ENCODE measurements at regions not wholly inside any gene's neighbourhood (a gene's known extent, or its start where the extent isn't known, plus 50 kb on each side); places are given as distances from the start of the nearest gene placed in this dataset.

DNA sequence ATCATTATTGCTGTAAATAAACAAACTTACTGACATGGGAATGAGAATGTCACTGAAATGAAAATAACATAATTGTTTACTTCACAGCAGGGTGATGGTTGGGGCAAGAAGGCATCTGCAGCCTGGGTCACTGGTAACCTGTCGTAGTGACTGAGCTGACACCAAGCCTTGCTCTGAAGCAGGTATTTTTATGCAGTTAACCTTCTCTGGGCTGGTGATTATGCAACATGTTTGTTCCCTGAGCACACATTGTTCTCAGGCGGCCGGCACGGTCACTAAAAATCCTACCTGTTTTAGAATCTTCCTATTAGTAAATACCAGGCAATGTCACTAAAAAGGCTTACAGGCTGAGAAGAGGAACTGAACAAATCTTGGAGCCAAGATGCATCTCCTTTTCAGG lies 157.7 kb upstream of the NR3C1 start:
- no peak for DNase-seq (ENCODE audit: low spot score)

DNA sequence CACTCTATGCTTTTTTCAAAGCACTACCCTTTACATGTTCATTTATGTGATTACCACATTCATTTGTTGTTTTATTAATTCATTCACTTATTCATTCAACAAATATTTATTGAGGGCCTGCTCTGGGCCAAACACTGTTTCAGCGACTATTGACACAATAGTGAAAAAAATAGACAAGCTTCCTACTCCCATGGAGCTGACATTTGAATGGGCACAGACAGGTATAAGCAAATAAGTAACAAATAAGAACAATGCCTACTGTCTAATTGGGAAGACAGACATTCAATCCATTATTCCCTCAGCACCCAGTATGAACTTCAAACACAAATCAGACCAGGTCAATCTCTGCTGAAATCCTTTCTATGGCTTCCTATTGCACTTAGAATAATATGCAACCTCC lies 156.9 kb upstream of the NR3C1 start:
- DNase-seq (ENCODE audit: low spot score) = no peak

DNA sequence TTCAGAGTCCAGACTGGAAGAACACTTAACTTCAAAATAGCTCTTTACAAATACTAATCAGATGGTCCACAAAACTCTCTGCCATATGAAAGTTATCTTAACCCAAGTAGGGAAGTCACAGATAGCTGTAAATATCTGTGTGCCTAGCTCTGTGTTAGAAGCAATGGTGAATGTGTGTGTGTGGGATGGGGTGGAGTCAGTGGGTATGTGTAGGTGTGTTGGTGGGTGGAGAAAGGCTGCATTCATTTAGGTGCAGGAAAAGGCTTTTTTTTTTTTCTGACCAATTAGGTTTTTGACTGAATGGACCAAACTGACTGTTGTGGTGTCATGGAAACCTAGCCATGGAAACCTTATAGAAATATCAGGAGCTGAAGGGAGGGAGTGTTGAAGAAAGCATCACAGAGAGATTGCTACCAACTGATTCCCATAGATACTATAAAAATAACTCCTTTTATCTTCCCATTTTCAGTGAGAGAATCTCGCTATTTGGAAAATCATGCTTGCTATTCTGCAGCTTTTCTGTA lies 156.2 kb upstream of the NR3C1 start:
- DNase-seq (ENCODE audit: low spot score) = no peak

DNA sequence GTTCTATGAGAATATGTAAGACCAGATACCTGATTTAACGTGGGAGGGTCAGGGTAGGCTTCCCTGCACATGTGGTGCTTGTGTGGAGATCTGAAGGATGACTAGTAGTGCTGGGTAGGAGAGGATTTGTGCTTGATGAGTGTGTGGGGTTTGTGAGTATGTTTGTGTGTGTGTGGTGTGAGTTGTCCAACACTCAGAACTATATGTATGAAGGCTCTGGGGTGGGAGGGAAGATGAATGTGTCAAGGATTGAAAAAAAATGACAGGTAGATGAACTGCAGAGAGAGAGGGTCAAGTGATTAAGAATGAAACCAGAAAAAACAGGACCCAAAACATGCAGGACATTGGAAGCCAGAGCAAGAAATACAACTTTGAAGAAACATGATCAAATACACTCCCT lies 154.6 kb upstream of the NR3C1 start:
- no peak for DNase-seq (ENCODE audit: low spot score)

DNA sequence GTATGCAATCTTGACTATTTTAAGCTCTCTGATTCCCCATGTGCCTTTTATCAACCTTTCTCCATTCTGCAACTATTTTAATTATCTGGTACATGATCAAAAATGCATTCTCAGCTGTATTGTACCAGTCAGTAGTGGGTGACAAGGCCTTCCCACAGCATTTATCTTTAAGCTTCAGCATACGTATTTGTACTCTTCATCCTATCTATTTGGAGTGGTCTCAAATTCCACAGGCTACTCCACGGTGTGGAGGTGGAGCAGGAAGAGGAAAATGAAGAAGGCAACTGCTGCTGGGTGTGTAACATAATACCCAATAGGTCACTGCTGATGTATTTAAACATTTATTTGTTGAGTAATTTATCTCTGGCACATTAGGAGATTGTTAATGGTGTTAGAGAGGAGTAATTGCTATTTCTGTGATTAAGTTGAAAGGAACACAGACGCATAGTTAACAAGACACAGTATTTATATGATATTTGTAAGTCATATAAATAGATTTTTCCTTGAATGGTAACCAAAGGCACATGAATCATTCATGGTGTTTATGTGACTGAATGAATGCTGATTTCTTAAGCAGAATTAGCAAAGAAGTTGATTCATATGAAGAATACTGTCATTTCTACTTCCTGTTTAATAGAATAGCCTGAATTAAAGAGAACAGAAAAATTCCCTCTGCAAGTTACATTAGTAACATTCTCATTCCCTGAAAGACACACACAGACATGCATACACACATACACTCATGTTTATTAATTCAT lies 153.8 kb upstream of the NR3C1 start:
- no peak for DNase-seq (ENCODE audit: low spot score)

DNA sequence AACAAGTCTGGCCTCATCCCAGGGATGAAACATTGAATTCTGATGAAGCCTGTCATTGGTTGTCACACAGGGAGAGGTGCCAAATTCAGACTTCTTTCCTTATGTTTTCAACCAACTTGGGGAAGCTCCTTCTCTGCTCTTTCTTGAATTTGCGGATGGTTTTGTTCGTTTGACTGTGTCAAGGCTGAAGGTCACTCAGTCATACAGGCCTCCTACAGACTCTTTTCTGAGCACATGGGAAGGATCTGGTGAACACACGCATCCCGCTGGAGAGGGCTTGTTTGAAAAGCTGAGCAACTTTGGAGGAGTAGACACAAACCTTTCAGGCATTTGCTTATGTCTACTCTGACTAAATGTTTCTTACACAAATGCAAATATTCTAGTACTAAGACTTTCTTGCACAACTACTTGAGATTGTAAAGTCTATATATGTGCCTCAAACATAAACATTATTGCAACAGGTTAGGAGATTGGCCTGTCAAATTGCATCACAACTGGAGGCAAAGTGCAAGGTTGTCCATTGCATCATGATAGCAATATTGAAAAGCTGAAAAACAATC lies 151.5 kb upstream of the NR3C1 start:
- DNase-seq (ENCODE audit: low spot score) = no peak

DNA sequence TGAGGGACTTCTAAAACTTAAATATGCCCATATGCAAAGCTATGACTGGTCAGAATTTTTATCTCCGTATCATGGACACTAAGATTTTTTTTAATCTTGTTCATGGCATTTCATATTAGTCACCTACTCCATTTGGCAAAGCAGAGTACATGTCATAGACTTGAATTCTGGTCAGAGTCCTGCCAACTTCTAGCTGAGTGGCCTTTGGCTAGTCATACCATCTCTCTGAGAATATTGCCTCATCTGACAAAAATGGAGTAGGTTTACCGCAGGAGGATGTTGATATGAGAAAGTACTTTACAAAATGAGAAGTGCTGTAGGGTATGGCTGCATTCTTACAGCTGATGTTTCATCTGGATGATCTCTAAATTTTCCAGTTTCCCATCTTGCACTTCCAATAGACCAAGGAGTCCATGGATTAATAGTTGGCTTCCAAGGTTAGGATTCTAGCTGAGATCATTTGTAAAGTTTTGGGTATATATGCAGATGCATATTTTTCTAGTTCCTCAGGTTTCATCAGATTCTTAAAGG lies 150.8 kb upstream of the NR3C1 start:
- no peak for DNase-seq (ENCODE audit: low spot score)

DNA sequence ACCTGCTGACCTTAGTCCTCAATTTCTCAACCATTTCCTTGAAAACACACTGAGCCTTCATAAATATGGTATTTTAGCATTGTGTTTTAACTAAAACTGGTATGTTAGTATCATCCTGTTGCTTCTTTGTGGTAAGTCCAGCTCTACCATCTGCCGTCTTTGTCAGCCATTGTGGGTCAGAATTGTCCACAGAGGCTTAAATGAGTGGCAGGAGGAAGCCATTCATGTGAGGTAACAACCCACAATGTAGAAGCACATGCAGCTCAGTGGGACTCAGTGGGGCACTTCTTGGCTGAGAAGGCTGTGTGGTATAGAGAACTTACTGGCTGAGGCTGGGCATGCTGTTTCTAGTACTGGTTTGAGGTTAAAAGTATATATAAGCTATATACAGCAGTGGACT lies 149.2 kb upstream of the NR3C1 start:
- DNase-seq (ENCODE audit: low spot score) = no peak

DNA sequence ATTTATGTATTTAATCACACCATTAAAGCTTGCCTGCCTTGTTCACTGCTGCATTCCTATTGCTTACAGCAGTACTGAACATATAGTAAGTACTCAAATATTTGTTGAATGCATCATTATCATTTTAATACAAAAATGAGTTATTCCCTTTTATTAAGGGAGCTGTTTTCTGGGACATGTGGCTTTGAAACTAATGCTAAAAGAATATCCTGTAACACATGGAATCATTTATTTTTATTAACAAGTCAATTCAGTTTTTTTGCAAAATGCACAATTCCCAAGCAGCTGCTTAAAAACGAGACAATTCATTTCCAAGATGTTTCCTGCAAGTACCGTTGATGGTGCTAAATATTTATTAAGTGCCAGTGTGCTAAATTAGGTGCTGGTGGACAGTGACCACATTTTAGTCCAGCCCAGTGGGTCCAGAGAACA lies 148.3 kb upstream of the NR3C1 start:
- no peak for DNase-seq (ENCODE audit: low spot score)

DNA sequence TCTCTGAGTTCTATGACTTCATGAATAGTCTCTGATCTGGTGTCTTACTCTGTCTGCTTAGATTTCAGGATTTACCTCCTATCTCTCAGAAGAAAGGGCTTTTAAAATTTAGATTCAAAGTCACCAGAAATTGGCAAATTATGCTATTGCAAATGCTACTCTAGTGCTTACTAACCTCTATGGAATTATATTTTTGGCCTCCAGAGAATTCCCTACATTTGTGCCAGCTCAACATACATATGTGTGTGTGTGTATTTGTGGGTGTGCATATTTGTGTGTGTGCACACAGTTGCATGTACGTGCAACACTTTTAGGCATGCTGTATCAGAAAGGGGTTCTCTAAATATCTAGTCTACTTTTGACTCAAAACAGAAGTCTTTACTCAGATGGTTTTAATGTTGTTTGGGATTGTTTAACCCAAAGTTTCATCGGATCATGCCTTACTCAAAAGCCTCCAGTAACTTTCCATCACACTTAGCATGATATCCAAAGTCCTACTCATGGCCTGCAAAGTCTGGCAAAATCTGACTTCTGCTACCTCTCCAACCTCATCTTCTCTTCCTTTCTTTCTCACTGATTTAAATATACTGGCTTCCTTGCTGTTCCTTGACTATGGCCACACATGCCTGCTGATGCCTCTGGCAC lies 147.6 kb upstream of the NR3C1 start:
- DNase-seq (ENCODE audit: low spot score) = no peak

DNA sequence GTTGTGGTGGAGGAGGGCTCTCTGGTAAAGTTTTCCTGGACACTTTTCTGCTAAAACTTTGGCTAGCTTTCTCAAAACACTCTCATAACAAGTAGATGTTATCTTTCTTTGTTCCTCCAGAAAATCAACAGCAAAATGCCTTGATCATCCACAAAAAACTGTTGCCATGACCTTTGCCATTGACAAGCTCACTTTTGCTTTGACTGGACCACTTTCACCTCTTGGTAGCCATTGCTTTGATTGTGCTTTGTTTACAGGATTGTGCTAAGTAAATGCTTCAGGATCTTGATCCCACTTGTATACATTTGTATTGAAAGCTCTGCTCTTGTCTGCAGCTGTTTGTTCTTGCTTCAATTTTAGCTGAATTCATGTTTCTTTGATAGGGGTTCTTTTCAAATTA lies 143.9 kb upstream of the NR3C1 start:
- DNase-seq (ENCODE audit: low spot score) = no peak

DNA sequence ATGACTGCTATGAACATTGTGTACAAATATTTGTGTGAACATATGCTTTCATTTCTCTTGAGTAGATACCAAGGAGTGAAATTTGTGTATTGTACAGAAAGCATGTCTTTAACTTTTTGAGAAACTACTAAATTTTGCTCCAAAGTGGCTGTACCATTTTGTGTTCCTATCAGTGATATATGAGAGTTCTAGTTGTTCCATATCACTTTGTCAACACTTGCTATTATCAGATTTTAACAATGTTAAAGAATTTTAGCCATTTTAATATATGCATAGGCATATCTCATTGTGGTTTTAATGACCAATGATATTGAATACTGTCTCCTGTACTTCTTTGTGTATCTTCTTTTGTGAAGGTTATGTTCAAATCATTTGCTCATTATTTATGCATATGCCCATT lies 142.9 kb upstream of the NR3C1 start:
- no peak for DNase-seq (ENCODE audit: low spot score)

DNA sequence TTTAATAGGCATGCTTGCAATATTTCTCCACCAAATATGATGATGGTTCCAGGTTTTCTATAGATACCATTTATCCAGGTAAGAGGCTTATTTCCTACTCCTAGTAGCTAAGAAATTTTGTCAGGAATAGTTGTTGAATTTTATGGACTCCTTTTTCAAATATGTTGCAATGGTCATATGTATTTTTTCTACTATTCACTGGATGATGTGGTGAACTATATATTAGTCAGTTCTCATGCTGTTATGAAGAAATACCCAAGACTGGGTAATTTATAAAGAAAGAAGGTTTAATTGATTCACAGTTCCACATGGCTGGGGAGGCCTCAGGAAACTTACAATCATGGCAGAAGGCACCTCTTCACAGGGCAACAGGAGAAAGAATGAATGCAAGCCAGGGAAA lies 141.1 kb upstream of the NR3C1 start:
- no peak for DNase-seq (ENCODE audit: low spot score)

DNA sequence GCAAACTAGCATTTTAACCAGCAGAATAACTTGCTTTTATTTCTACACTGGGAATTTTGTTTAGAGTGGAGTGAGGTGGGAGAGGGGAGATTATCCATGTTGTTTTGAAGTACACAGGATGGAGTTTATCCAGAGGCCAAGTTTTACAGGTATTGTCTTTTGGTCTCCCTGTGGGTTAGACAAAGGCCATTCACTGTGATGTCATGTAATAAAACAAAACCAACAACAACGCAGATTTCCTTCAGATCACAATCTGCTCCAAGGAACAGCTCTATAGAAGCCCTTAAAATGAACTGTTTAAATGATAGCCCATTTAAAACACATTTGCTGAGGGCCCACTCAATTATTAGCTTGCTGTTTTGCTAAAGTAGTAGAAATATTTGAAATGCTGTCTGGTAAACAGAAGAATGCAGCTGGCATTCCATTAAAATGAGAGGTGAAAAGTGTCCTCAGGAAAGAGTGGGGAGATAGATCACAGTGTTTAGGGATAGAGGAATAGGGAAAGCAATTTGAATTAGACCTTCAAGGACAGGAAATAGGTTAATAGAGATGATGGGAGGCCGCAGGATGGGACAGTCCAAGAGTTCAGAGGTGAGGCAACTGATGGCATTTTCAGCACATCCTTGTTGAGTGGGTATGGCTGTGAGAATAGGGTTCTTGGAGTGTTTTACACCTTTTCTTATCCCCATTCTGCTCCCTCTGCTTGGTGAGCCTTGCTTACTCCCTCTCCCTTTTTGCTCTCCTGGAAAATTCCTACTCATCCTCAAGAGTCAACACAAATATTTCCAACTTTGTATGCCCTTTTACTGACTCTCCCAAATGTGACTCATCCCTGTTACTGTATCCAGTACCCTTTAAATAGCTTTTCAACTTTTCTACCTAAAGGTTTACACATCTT lies 140.1 kb upstream of the NR3C1 start:
- no peak for DNase-seq (ENCODE audit: low spot score)

DNA sequence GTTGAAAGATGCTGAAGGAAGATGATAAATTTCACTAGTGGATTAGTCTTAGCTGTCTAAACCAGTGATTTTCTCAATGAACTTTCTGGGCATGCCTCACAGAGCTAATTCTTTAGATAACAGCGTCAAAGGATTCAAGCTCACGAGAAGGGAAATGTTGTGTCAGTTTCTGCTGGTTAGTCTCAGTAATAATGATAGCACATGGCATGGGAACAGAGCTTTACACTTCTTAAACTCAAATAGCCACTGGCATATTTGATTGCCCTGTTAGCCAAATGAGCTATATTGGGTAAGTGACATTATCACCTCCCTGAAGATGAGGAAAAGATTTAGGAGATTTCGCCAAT lies 139.3 kb upstream of the NR3C1 start:
- no peak for DNase-seq (ENCODE audit: low spot score)

DNA sequence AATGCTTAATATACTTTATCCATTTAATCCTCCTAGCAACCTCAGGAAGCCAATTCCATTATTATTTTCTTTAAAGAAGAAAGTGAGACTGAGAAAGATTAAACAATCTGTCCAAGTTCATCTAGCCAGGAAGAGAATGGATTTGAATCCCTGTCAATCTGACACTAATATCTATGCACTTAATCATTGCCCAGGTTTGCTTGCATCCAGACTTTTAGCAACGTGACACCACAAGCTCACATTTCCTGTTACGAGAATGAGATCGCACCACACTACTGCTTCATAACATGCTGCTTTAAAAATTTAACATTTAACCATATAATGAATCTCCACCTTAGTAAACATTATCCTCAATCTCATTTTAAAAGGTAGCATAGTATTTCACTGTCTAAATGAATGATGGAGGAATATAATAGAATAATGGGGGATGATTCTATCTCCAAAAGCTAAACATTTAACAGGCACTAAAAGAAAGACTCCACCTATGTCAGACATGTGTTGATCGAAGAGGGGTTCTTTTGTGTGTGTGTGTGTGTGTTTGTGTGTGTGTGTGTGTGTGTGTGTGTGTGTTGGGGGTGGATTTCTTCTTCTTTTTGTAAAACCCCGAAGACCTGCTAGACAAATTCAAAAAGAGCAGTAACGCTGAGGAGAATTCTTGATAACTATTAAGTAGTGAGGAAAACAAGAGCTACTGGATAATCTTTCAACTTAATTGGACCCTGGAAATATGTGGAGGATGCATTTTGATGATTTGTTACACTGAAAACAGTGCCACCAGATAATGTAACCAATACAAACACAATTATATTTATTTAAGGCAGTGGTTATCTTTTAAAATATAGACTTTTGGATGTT lies 138.7 kb upstream of the NR3C1 start:
- DNase-seq (ENCODE audit: low spot score) = no peak

DNA sequence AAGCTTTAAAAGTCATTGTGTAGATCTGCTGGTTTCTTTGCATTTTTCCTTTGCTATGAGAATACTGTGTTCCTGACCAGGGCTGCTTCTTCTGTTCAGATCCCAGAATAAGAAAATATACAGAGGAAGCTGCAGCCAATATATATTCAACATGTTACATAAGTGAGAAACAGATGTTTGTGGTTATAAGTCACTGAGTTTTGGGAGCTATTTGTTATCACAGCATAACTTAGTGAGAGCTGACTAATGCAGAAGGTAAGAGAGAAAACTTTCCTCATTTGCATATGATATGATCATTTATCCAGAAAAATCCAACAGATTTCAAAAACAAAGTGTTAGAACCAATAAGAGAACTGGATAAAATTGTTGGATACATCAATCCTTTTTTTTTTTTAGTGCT lies 136.3 kb upstream of the NR3C1 start:
- no peak for DNase-seq (ENCODE audit: low spot score)

DNA sequence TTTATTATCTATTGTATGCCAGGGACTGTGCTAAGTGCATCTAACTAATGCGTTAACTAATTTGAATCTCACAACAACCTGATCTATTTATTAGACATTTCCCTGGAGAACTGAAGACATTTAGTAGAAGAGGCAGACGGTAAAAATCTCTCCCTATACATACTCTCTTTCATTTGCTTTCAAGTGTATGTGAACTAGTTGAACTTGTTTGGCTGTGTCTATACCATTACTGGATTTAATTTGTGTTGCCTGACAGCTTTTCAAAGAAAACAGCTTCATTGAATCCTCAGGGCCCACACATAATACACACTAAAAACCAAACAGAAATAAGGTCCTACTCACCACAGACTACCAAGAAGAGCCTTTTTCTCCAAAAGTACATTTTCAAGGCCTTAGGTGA lies 133.6 kb upstream of the NR3C1 start:
- no peak for DNase-seq (ENCODE audit: low spot score)

DNA sequence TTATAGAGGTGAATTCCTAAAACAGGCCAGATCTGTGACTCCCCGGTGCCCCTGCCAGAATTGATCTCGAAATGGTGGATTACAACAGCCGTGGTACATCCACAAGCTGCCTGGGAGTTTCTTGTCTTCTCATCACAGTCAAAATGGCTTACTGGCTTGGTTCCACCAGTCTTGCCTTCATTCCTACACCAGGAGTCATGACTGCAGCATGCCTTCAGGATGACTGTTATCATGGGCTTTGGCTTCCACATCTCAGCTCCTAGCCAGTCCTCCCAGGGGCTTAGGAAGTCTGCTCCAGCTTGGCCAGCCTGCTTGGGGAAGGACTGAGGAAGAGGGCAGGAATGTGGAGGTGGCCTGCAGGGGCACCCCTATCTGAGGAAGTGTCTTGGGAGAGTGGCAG lies 132.9 kb upstream of the NR3C1 start:
- DNase-seq (ENCODE audit: low spot score) = no peak

DNA sequence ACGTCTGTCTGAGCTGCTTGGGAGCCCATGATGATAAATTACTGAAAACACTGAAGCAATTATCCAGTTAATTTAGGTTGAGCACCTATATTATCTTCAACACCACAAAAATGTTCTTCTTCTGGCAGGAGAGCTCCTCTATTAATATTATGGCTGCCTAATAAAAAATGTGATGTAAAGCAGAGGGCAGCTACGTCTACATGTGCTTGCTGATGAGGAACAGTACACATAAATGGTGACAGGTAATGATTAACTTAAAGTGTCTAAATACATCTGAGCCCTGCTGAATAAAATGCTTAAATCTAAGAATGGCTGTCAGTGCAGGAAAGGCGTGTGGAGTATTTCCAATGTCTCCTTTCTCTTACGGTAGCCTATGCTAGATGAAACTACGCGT lies 131.3 kb upstream of the NR3C1 start:
- no peak for DNase-seq (ENCODE audit: low spot score)

Data from HT-29 (cell line).